Heart right ventricle (tissue), 16 donors: ENCODE measurements at regions not wholly inside any gene's neighbourhood (a gene's known extent, or its start where the extent isn't known, plus 50 kb on each side); places are given as distances from the start of the nearest gene placed in this dataset.

ENCODE experiments used
- ATAC-seq, 8 donors: fragments of 200-7000 bp; cut with Tn5 transposase; one replicate each; pipeline ENCODE4 v1.9.1; 2020; ENCODE audit warnings: mild to moderate bottlenecking in 8 of 8, moderate library complexity in 8 of 8, moderate number of reproducible peaks in 1 of 8
- DNase-seq, 2 donors: peaks; one replicate each; pipeline ENCODE4 v3.0.0-alpha.2; 2020
- H3K27ac ChIP-seq, 10 donors: fragments of 200-600 bp; sonication (generic) in 2 of 10; one replicate each; pipeline versions ENCODE4 v1.5.0 to v1.8.0; 2020 to 2022; ENCODE audit warnings: mild to moderate bottlenecking in 3 of 10
- H3K27me3 ChIP-seq, 7 donors: fragments of 200-600 bp; one replicate each; pipeline ENCODE4 v1.8.0; 2021 to 2022; ENCODE audit warnings: mild to moderate bottlenecking in 2 of 7
- H3K36me3 ChIP-seq, 9 donors: fragments of 200-600 bp; sonication (generic) in 1 of 9; one replicate each; pipeline versions ENCODE4 v1.5.0 to v1.8.0; 2020 to 2022; ENCODE audit warnings: mild to moderate bottlenecking in 2 of 9
- H3K4me1 ChIP-seq, 9 donors: fragments of 200-600 bp; sonication (generic) in 1 of 9; one replicate each; pipeline versions ENCODE4 v1.5.0 to v1.8.0; 2020 to 2022; ENCODE audit warnings: mild to moderate bottlenecking in 4 of 9
- H3K4me3 ChIP-seq, 10 donors: fragments of 200-600 bp; sonication (generic) in 2 of 10; one replicate each; pipeline versions ENCODE4 v1.5.0 to v1.8.0; 2020 to 2022; ENCODE audit warnings: mild to moderate bottlenecking in 7 of 10, moderate library complexity in 2 of 10
- H3K9me3 ChIP-seq, 11 donors: fragments of 200-600 bp in 10 of 11; sonication (generic) in 2 of 11; one replicate each; pipeline versions ENCODE4 v1.5.0 to v1.8.0; 2013 to 2022; ENCODE audit warnings: mild to moderate bottlenecking in 2 of 11, control low read depth in 1 of 11, moderate library complexity in 1 of 11
- WGBS, 2 donors: extraction: QIAGEN DNeasy Blood & Tissue Kit; methylation state at CpG; one replicate each; pipeline ENCODE4 v1.1.7; 2013; ENCODE audit warnings: inconsistent platforms in 1 of 2; 5-methylcytosine and 5-hydroxymethylcytosine counted together
- intact Hi-C, 10 donors: fragments of 100-400 bp; cut with DNase I; formaldehyde crosslinking; loops; one replicate each; pipeline versions ENCODE4 v1.11.1 to v1.14.2; 2022
- TF ChIP-seq, protein P1 (sequence below), 9 donors: fragments of 200-600 bp; sonication (generic) in 2 of 9; IDR thresholded peaks; one replicate each; pipeline versions ENCODE4 v1.5.0 to v1.8.0; 2021 to 2022; ENCODE audit warnings: antibody characterized with exemption in 9 of 9, mild to moderate bottlenecking in 5 of 9, moderate library complexity in 1 of 9
- donor health status: Arrhythmogenic right ventricular cardiomyopathy.
- donor health status: ischemic (EF 13 %, LVEDD 7.1; RV severe dilation, severe dysfunction).
- donor health status: healthy with polysubstance abuse.
- donor health status: DM: no; HTN: yes; CAD: no.
- donor health status: DM: no; HTN: no; CAD: no.
- donor health status: ischemic (EF 25% LVEDD 6.9; RV normal size, moderate dysfunction).
- donor health status: ischemic (EF 25% LVEDD 5.7; RV mildly dilated, moderate dysfunction).
- donor health status: healthy.
- donor health status: DM: yes; HTN: yes; CAD: no.
- donor health status: Ischemic cardiomyopathy.
- donor health status: ischemic (EF 35%, LVEDD 5.7; RV mildly dilated, moderate dysfunction).
- donor health status: nonischemic (EF 11% LVEDD 7.7; RV severe dilation, severe dysfunction).
- donor health status: DM: yes; HTN: yes; CAD: no.
- donor health status: PGD.
- donor health status: ischemic (EF 29% LVEDD 5.4; RV normal size, mild dysfunction).
- donor health status: nonischemic (EF 23%, LVEDD 6.1; RV moderate dilation, normal function).

- TF ChIP-seq, protein P1, sequence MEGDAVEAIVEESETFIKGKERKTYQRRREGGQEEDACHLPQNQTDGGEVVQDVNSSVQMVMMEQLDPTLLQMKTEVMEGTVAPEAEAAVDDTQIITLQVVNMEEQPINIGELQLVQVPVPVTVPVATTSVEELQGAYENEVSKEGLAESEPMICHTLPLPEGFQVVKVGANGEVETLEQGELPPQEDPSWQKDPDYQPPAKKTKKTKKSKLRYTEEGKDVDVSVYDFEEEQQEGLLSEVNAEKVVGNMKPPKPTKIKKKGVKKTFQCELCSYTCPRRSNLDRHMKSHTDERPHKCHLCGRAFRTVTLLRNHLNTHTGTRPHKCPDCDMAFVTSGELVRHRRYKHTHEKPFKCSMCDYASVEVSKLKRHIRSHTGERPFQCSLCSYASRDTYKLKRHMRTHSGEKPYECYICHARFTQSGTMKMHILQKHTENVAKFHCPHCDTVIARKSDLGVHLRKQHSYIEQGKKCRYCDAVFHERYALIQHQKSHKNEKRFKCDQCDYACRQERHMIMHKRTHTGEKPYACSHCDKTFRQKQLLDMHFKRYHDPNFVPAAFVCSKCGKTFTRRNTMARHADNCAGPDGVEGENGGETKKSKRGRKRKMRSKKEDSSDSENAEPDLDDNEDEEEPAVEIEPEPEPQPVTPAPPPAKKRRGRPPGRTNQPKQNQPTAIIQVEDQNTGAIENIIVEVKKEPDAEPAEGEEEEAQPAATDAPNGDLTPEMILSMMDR (IDR thresholded peaks at IDR 0.05): no peak
- no peak for ATAC-seq
Measured at GRCh38 chr14:59038746-59039145, 149.7 kb upstream of the DAAM1 start.

DNA sequence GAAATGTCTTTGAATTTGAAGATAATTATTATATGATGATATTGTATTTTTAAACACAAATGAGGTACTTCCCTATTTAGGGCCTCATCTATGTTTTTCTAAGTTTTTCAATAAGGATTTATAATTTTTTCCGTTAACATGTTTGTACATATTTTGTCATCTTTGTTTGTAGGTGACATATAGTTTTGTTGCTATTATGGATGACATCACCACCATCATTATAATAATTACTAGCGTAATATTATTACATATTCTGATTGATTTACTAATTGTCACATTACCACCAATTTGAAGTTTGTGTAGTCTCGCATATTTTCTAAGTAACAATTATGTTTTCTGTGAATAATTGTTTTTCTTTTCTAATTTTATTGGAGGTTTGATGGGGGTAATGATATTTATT, 147.2 kb upstream of the DAAM1 start:
- no peaks in the 10 kb centered on the region for H3K27me3 ChIP-seq
- TF ChIP-seq, protein P1 (IDR thresholded peaks at IDR 0.05): no peak
- intact Hi-C loops: loop anchor here in 1 of 10 donors (10.0 kb wide), 1 partner anchor 407 kb away; the partner anchor contains the start of gene DACT1
- H3K27ac ChIP-seq: no peak overlapping the region
- H3K9me3 ChIP-seq: peaks cover 0 to 12% (median 0%) of the 10 kb centered on the region in 11 donors
- no peaks in the 10 kb centered on the region for H3K36me3 ChIP-seq
- no peak overlapping the region for H3K4me3 ChIP-seq
- no peaks in the 10 kb centered on the region for H3K4me1 ChIP-seq
- ATAC-seq (no peak), DNase-seq (no peak)
- WGBS, 2 donors: 96 to 99% methylated on average over 3 of the region's 3 CpGs

More at GRCh38 chr14:59038746-59039145, 149.7 kb upstream of the DAAM1 start:
- 94 to 99% methylated on average over 4 of the region's 4 CpGs for WGBS, 2 donors
- Histone ChIP-seq H3K4me3 (no peak overlapping the region), H3K36me3 (no peaks in the 10 kb centered on the region), H3K27me3 (no peaks in the 10 kb centered on the region), H3K27ac (no peak overlapping the region), H3K9me3 (peaks cover 0 to 3% (median 0%) of the 10 kb centered on the region in 11 donors), H3K4me1 (no peaks in the 10 kb centered on the region)
- intact Hi-C loops: no loop called here
- DNase-seq: no peak

- intact Hi-C loops: loop anchor here in 1 of 10 donors (10.0 kb wide), 1 partner anchor 410 kb away; the partner anchor contains the start of gene DACT1
- H3K27ac ChIP-seq: no peak overlapping the region
- no peaks in the 10 kb centered on the region for H3K36me3 ChIP-seq
- no peak for ATAC-seq
- no peak for DNase-seq
- TF ChIP-seq, protein P1 (IDR thresholded peaks at IDR 0.05): no peak
- H3K9me3 ChIP-seq: peaks cover 0 to 12% (median 0%) of the 10 kb centered on the region in 11 donors
- WGBS, 2 donors: 76 to 81% methylated on average over 6 of the region's 6 CpGs
- H3K4me3 ChIP-seq: no peak overlapping the region
- H3K4me1 ChIP-seq: no peaks in the 10 kb centered on the region
- H3K27me3 ChIP-seq: no peaks in the 10 kb centered on the region
Measured at GRCh38 chr14:59044707-59045106, 143.8 kb upstream of the DAAM1 start.

GRCh38 chr14:59046746-59047145, 141.7 kb upstream of the DAAM1 start:
- peaks cover 0 to 12% (median 0%) of the 10 kb centered on the region in 11 donors for H3K9me3 ChIP-seq
- intact Hi-C loops: loop anchor here in 1 of 10 donors (10.0 kb wide), 1 partner anchor 412 kb away; the partner anchor contains the start of gene DACT1
- H3K36me3 ChIP-seq: no peaks in the 10 kb centered on the region
- no peak overlapping the region for H3K4me3 ChIP-seq
- ATAC-seq: no peak
- no peaks in the 10 kb centered on the region for H3K4me1 ChIP-seq
- TF ChIP-seq, protein P1 (IDR thresholded peaks at IDR 0.05): no peak
- H3K27ac ChIP-seq: no peak overlapping the region
- DNase-seq: no peak
- no peaks in the 10 kb centered on the region for H3K27me3 ChIP-seq
- 58 to 60% methylated on average over 2 of the region's 2 CpGs for WGBS, 2 donors
